HG03457 (cell line): ENCODE measurements at regions not wholly inside any gene's neighbourhood (a gene's known extent, or its start where the extent isn't known, plus 50 kb on each side); places are given as distances from the start of the nearest gene placed in this dataset.
"Not testable (repeated sequence)": the region's sequence is repeated elsewhere in the genome, so short reads cannot be mapped to it uniquely, and the experiment has no call there.

Experiments used
- ATAC-seq: cut with Tn5 transposase; IDR thresholded peaks from one replicate; pipeline ENCODE4 v1.9.1; 2021; ENCODE audit warnings: moderate number of reproducible peaks; ENCODE audit not compliant: unreplicated experiment

DNA sequence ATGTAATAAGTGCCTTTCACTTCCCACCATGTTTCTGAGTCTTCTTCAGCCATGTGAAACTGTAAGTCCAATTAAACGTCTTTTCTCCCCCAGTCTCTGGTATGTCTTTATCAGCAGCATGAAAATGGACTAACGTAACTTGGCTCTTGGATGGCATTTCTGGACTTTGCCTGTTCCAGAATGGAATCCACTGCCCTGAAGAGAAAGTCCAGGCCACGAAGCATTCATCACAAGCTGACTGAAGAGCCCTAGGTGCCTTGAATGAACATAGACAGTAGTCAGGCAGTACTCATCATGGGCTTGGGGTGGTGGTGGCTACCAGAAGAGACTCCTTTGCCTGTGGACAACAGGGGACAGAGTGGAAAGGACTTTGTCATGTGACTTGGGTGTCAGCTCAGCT is 1505.0 kb downstream of the SI start:
- ATAC-seq: no peak

DNA sequence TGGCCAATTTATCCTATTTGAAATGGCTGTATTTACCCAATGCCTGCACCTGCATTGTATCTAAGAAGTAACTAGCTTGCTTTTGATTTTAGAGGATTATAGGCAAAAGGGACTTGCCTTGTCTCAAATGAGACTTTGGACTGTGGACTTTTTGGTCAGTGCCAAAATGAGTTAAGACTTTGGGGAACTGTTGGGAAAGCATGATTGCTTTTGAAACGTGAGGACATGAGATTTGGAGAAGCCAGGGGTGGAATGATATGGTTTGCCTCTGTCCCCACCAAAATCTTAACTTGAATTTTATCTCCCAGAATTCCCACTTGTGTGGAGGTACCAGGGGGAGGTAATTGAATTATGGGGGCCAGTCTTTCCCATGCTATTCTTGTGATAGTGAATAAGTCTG is 1505.4 kb downstream of the SI start:
- ATAC-seq: no peak

DNA sequence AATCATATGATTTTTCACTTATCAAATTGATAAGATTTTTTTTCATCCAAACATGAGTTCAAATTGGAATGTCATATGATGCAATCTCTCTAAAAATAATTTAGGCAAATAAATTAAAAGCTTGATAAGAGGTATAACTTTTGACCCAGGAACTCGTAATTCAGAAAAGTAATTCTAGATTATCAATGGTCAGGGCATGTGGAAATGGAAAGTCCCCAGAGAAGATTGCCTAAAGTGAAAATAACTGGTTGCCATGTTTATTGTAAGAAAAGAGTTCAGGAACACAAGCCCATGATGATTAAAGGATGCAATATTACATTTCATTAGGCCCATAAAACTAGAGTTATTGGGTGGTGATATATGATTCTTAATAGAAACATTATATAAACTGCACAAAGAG is 1514.8 kb downstream of the SI start:
- no peak for ATAC-seq

DNA sequence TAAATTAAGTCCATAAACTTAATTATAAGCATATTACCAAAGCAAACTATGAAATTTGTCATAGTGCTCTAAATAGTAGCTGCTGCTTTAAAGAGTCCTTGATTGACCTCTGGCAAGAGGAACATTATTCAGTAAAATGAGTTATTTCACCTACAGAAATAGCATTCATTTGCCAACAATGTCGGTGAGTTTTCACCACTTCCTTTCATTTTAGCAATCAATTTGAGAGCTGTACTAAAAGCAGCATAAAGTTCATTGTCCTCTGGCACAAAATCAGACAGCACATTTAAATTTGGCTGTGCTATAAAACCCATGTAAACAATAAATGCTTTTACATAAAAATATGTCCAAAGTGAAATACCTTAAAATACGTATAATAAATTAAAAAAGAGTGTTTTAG is 1515.7 kb downstream of the SI start:
- ATAC-seq: no peak

DNA sequence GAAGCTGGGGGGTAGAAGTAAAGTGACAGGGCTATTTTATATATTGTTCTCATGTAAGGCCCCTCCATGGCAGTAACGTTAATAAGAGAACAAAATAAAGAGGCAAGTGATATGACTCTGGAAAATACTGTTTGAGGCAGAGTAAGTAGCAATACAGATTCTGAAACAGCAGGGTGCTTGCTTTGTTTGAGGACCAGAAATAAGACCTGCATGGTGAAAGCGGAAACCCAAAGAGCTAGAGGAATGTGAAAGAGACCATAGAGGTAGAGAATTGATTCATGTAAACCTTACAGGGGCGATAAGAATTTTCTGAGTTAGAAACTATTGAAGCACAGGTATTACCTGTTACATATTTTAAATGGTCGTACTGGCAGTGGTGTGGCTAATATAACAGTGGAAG is 1517.1 kb downstream of the SI start:
- no peak for ATAC-seq

DNA sequence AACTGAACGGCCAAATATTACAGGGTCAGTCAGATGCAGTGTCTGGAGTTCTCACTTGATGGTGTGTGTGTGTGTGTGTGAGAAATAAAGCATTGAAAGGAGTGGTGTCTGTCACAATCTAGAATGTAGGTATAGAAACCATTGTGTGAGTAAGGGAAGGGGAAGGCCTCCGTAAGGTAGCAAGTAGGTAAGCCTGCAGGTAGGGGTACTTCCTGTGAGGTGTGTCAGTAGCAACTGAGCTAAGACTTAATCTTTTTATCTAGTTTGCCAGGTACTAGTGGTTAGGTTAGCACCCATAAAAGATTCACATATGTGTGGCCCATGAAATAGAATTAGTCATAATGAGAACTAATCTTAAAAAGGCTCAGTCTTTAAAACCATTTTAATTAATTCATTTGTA is 1517.8 kb downstream of the SI start:
- no peak for ATAC-seq

DNA sequence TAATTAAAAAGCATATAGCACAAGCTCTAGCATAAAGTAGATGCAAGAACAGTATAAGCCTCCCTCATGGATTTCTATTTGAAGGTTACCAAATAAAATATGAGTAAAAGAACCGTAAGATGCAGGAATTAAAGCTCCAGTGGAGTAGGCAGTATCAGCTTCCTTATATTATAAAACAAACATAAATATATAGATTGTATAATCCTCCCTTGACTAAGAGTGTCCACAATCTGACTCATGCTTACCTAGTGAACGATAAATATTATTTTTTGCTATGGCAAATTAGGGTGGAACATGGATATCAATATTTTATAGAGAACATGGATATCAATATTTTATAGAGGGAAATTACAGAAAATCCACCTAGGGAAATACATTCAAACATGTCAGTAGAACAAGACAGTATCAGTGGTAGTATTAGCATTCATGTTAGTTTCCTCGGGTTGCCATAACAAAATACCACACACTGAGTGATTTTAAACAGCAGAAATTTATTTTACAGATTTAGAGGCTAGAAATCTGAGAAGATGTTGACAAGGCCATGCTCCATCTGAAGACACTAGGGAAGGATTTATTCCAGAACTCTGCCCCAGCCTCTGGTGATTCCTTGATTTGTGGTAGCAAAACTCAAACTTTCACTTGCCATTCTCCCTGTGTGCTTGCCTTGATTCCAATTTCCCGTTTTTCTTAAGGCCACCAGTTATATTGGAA is 1521.3 kb downstream of the SI start:
- ATAC-seq: no peak

DNA sequence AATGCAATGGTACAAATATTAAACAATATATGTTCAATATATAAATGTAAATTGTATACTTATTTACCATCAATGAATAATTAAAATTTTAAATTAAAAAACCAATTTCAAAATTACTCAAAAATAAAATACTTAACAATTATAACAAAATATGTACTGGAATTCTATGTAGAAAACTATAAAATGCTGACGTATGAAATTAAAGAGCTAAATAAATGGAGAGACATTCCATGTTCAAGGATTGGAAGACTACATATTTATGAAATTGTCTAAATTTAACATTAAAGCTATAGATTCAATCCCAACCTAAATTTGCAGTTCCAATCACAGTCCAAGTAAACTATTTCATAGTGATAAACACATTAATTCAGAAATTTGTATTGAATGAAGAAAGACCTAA is 1522.4 kb downstream of the SI start:
- no peak for ATAC-seq

DNA sequence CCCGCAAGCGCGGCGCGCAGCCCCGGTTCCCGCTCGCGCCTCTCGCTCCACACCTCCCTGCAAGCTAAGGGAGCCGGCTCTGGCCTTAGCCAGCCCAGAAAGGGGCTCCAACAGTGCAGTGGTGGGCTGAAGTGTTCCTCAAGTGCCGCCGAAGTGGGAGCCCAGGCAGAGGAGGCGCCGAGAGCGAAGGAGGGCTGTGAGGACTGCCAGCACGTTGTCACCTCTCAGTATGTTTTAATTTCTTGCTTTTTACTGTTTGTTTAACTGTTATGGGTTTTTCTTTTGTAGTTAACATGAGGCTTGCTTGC is 1525.7 kb downstream of the SI start:
- ATAC-seq: no peak

DNA sequence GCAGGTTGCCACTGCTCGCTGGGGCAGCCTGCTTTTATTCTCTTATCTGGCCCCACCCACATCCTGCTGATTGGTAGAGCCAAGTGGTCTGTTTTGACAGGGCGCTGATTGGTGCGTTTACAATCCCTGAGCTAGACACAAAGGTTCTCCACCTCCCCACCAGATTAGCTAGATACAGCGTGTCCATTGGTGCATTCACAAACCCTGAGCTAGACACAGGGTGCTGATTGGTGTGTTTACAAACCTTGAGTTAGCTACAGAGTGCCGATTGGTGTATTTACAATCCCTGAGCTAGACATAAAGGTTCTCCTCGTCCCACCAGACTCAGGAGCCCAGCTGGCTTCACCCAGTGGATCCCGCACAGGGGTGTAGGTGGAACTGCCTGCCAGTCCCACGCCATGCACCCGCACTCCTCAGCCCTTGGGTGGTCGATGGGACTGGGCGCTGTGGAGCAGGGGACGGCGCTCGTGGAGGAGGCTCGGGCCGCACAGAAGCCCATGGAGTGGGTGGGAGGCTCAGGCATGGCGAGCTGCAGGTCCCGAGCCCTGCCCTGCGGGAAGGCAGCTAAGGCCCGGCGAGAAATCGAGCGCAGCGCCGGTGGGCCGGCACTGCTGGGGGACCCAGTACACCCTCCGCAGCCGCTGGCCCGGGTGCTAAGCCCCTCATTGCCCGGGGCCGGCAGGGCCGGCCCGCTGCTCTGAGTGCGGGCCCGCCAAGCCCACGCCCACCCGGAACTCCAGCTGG is 1526.2 kb downstream of the SI start:
- ATAC-seq: not testable (repeated sequence)

DNA sequence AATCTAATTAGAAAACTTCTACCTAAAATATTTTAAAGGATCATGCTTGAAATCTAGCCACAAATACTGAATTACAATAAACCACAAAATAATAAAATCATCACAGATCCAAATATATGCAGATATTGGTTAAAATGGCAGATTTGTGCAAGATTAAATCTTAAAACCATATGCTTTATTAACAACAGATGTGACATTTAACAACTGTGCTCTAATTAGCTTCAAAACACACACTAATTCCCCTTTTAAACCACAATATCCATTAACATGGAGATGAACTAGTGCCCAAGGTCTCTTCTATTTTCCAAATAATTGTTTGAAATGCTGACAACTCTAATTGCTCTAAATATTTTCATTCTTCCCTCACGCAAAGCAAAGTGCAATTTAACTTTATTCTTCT is 1530.3 kb downstream of the SI start:
- ATAC-seq: no peak

DNA sequence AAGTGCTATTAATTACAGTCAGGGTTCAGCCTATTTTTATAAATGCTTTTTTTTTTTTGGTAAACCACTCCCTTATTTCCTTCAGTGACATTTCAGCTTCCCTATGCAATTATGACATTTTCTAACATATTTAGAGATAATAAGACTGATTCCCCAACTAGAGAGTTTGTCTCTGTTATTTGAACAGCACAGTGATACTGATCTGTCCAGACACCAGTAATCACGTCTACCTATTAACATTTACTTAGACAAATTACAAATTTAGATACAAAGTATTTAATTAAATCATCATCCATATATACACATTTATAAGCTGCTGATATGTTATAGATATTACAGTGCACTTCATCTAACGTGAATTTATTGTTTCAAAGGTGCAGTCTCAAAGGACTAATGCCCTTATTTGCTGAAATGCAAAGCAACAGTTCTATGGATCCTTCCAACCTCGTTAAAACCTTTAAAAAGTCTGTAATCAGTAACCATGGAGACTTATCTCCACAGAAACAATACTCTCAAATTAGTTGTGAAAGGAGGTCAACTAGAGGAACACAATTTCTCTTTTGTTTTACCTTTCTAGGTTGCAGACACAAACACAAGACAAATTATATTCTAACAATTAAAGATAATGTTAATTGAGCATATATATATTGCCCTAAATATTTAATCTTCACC is 1531.1 kb downstream of the SI start:
- no peak for ATAC-seq

DNA sequence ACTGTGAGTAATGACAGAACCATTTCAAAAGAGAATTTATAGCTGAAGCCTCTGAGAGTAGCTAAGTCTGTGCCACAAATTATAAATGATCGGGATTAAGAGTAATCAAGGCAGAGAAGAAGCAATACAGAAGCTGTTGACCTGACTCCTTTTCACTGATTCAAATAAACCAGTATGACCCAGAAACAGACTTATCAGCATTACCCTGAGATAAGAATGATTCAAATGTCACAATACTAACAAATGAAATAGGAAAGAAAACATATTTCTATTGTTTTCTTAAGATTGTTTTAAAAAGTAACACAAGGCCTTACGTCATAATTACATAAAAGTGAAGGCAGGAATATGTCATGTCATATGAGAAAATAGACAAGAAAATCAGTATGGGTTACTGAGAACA is 1534.6 kb downstream of the SI start:
- no peak for ATAC-seq

DNA sequence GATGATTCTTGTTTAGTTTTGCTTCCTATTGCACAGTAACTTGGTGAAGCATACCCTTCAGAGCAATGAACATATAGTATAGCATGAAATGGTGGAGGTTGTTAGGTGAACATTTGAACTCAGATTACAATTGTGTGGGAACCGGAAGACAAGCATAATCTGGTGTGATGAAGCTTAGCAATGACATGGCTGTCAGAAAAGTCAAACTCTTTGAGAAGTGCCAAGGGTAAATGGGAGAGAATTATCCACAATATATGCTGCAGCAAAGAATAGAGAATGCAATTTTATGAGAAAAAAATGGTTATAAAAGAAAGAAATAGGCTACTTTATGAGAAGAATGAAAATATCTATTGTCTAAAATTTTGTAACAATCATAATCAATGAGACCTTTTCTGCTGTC is 1536.7 kb downstream of the SI start:
- ATAC-seq: no peak

DNA sequence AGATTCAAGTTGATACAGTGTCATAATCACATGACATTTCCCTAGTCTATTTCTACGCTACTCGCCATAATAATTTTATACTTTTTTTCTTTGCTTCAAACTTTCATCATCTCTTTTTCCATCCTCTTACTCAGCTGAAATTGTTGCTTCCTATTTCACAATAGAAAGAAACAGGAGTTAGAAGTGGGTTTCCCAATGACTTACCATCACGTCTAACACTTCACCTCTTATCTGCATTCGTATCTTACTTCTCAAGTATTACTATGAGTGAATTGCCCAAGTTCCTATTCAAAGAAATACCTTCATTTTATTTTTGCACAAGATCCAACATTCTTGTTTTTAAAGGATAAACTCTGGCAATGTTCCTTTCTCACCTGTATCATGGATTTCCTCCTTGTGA is 1539.9 kb downstream of the SI start:
- no peak for ATAC-seq

DNA sequence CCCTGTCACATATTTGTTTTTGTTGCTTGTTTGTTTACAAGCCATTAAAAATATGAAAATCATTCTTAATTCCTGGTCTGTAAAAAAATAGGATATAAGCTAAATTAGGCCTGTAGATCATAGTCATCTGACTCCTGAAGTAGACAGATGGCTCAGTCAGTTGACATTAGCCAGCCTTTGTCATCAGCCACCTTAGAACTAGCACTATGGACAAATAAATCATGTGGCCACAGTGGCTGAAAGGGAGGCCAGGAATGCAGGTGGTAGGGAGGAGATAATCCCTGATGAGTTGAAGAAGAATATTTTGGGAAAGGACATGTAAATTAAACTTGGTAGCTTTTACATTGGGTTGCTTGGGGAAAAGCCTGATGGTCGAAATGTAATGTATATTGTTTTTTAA is 1544.9 kb downstream of the SI start:
- ATAC-seq: no peak

DNA sequence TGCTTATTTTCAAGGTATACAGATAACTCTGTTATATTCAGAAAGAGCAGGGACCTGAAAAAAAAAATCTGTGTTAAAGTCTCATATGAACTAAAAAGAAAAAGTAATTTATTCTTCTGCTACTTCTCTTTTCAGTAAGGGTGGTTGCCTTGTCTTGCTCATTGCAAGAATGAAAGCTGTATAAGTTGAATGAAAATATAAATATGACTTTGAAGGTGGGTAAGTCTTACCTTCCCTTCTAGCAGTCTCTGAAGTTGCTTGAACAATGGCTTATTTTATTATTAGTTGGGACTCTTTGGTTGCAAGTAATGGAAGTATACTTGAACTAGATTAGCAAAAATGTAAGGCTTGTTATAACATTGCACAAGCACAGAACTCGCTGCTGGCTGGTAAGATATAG is 1554.9 kb downstream of the SI start:
- no peak for ATAC-seq

DNA sequence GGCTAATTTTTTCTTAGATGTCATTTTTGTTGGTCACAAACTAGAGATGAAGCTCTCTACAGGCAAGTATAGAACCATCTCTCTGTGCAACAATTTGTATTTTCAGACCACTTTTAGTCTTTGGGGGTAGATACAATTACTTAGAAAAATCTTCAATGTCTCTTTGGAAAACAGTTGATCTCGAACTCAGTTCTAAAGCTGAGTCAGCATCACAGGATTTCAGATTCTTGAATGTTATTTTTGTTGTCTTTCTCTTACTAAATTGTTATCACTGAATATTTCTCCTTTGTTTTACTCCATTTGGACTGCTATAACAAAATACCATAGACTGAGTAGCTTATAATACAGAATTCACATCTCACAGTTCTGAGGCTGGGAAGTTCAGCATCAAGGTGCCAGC is 1557.0 kb downstream of the SI start:
- no peak for ATAC-seq

DNA sequence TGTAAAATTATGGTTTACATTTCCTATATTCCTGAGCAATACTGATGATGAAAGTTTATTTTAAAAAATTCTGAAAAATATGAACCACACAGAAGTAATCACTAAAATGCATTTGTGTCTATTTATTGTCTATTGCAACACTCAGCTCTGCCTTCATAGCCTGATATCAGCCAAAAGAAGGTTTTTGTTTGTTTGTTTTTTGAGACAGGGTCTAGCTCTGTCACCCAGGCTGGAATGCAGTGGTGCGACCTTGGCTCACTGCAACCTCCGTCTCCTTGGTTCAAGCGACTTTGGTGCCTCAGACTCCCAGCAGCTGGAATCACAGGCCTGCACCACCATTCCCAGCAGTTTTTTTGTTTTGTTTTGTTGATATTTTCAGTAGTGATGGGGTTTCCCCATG is 1560.2 kb downstream of the SI start:
- ATAC-seq: no peak

DNA sequence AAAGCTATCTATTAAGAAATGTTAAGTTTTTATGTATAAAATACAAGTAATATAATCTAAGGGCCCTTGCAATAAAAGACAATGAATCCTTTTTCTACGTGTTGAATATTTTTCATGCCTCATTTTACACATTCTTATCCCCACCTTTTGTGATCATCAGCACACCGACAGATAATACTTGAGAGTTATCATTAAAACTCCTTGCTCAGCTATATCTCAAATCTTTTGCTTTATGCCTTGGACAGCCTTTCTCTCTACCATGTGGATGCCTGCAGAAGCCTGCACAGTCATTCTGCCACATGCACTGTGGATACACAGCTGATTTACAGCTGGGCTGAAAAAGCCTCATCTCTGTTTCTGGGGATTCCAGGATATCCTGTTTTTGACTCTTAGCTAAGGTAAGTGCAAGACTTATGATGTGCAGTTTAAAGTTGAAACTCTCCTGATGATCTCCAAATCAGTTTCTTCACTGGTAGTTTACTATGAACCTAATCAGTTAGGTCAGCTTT is 1565.1 kb downstream of the SI start:
- no peak for ATAC-seq

DNA sequence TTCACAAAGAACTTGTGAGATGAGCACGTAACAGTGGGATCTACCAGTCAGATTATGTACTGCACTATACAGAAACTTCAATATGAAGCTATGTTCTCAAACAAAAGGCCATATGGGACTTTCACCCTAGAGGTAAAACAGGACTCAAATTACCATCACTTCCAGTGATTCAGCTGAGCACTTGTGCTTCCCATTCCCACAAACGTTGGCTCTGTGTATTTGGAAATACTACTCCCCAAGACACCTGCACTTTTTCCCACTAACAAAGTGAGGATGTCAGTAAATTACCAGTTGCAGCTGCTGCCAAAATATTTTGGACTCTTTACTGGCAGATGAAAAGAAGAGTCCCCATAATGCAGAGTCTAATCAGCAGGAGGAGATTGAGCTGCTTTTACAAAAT is 1570.1 kb downstream of the SI start:
- ATAC-seq: no peak

DNA sequence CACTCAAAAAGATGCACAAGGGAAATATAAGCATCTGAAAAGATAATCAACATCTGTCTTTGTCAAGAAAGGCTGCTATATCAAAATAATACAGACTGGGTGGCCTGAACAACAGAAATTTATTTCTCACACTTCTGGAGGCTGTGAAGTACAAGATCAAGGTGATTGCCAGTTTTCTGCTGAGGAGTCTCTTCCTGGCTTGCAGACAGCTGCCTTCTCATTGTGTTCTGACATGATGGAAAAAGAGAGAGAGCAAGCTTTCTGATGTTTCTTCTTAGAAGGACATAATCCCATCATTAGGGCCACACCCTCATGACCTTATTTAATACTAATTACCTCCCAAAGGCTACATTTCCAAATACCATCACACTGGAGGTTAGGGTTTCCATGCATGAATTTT is 1573.3 kb downstream of the SI start:
- ATAC-seq: no peak
